SK-N-SH (cell line): ENCODE measurements at regions not wholly inside any gene's neighbourhood (a gene's known extent, or its start where the extent isn't known, plus 50 kb on each side); places are given as distances from the start of the nearest gene placed in this dataset.

Source experiments
- CTCF ChIA-PET: fragments of 300-600, 350-600 bp; formaldehyde crosslinking; extraction: SDS; loops from one replicate; lab custom pipeline; 2021; lab: Yijun Ruan, JAX
- POLR2A ChIA-PET: fragments of 350-600 bp; sonication (Branson Sonifier 250); formaldehyde crosslinking; extraction: SDS; loops from one replicate; lab custom pipeline; 2020; ENCODE audit warnings: antibody characterized with exemption, inconsistent platforms; lab: Yijun Ruan, JAX
- DNase-seq: peaks from one replicate; pipeline ENCODE4 v3.0.0; 2012
- H2AFZ ChIP-seq: fragments of 200-600 bp; sonication (generic); 2 replicates; pipeline ENCODE4 v1.8.1; 2016; ENCODE audit warnings: antibody characterized with exemption, mild to moderate bottlenecking, low read depth
- H3F3A ChIP-seq: fragments of 200-600 bp; sonication (generic); replicated peaks from 2 replicates; pipeline ENCODE3; 2016; ENCODE audit warnings: antibody characterized with exemption, mild to moderate bottlenecking; ENCODE audit not compliant: insufficient read depth
- H3K27ac ChIP-seq, 2 experiments: fragments of 200-500 bp in 1 of 2; fragments of 200-600 bp in 1 of 2; sonication (Bioruptor generic) in 1 of 2; sonication (generic), shearing (Covaris generic) in 1 of 2; 2 replicates each; pipeline versions ENCODE4 v1.5.1 to v1.6.1; 2014 to 2016; ENCODE audit warnings: low read depth in 2 of 2, inconsistent platforms in 1 of 2, low read length in 1 of 2, mild to moderate bottlenecking in 1 of 2, mixed read lengths in 1 of 2
- H3K27me3 ChIP-seq: fragments of 200-600 bp; sonication (generic), shearing (Covaris generic); 2 replicates; pipeline ENCODE4 v1.6.1; 2016; ENCODE audit warnings: mixed run types; ENCODE audit not compliant: insufficient read depth
- H3K36me3 ChIP-seq, 2 experiments: fragments of 200-500 bp in 1 of 2; fragments of 200-600 bp in 1 of 2; sonication (Bioruptor generic) in 1 of 2; sonication (generic) in 1 of 2; replicated peaks in 1 of 2; 2 replicates each; pipeline versions ENCODE3 to v1.5.1; 2014 to 2016; ENCODE audit warnings: low read length in 1 of 2, mild to moderate bottlenecking in 1 of 2; ENCODE audit not compliant: insufficient read depth in 2 of 2, control insufficient read depth in 1 of 2
- H3K4me1 ChIP-seq, 2 experiments: fragments of 200-500 bp in 1 of 2; fragments of 200-600 bp in 1 of 2; sonication (Bioruptor generic) in 1 of 2; sonication (generic), shearing (Covaris generic) in 1 of 2; 2 replicates each; pipeline versions ENCODE4 v1.5.1 to v1.6.1; 2014 to 2016; ENCODE audit warnings: low read depth in 1 of 2, low read length in 1 of 2, mixed run types in 1 of 2; ENCODE audit not compliant: insufficient read depth in 2 of 2, control insufficient read depth in 1 of 2
- H3K4me2 ChIP-seq: fragments of 200-600 bp; sonication (generic), shearing (Covaris generic); 2 replicates; pipeline ENCODE4 v1.6.1; 2017; ENCODE audit warnings: mixed run types
- H3K4me3 ChIP-seq, 2 experiments: fragments of 200-500 bp in 1 of 2; fragments of 200-600 bp in 1 of 2; sonication (Bioruptor generic) in 1 of 2; sonication (generic), shearing (Covaris generic) in 1 of 2; 2 replicates each; pipeline versions ENCODE4 v1.5.1 to v1.8.1; 2014 to 2016; ENCODE audit warnings: low read depth in 2 of 2, inconsistent platforms in 1 of 2, low read length in 1 of 2, mild to moderate bottlenecking in 1 of 2, mixed read lengths in 1 of 2, moderate library complexity in 1 of 2
- H3K79me2 ChIP-seq: fragments of 200-600 bp; sonication (generic); 2 replicates; pipeline ENCODE4 v1.8.1; 2017; ENCODE audit warnings: mild to moderate bottlenecking; ENCODE audit not compliant: insufficient read depth
- H3K9ac ChIP-seq: fragments of 200-600 bp; sonication (generic); 2 replicates; pipeline ENCODE4 v1.6.1; 2017; ENCODE audit warnings: mixed run types
- H3K9me2 ChIP-seq: fragments of 200-600 bp; sonication (generic); 2 replicates; pipeline ENCODE4 v1.6.1; 2017; ENCODE audit warnings: mixed run types
- H3K9me3 ChIP-seq: fragments of 200-600 bp; sonication (generic); 2 replicates; pipeline ENCODE4 v1.6.1; 2017; ENCODE audit warnings: mixed run types, mild to moderate bottlenecking, moderate library complexity
- H4K20me1 ChIP-seq: fragments of 200-600 bp; sonication (generic); 2 replicates; pipeline ENCODE4 v1.6.1; 2017; ENCODE audit warnings: mild to moderate bottlenecking, mixed run types; ENCODE audit not compliant: insufficient read depth
- FOXM1 ChIP-seq: IDR thresholded peaks from 2 replicates; pipeline ENCODE4 v1.4.0; 2012; ENCODE audit warnings: low read depth, mild to moderate bottlenecking
- MEF2A ChIP-seq: IDR thresholded peaks from 2 replicates; pipeline ENCODE4 v1.4.0; 2012; ENCODE audit warnings: low read depth, borderline replicate concordance
- MXI1 ChIP-seq: IDR thresholded peaks from 2 replicates; pipeline ENCODE4 v1.6.1; 2012; ENCODE audit warnings: mild to moderate bottlenecking, low read depth, low read length, improper control_type of control experiment
- NFIC ChIP-seq: IDR thresholded peaks from 2 replicates; pipeline ENCODE4 v1.4.0; 2012; ENCODE audit warnings: borderline replicate concordance
- PBX3 ChIP-seq: IDR thresholded peaks from 2 replicates; pipeline ENCODE4; 2012
- POLR2AphosphoS5 ChIP-seq: IDR thresholded peaks from 2 replicates; pipeline ENCODE4 v1.6.1; 2012; ENCODE audit warnings: low read depth, low read length
- RAD21 ChIP-seq: IDR thresholded peaks from 2 replicates; pipeline ENCODE4 v1.6.1; 2012; ENCODE audit warnings: mild to moderate bottlenecking, low read length
- RFX5 ChIP-seq: IDR thresholded peaks from 2 replicates; pipeline ENCODE4 v1.6.1; 2012; ENCODE audit warnings: mild to moderate bottlenecking, improper control_type of control experiment, low read length
- TAF1 ChIP-seq: IDR thresholded peaks from 2 replicates; pipeline ENCODE4 v1.6.1; 2012; ENCODE audit warnings: low read depth, mild to moderate bottlenecking, low read length, moderate library complexity, borderline replicate concordance
- USF1 ChIP-seq: IDR thresholded peaks from 2 replicates; pipeline ENCODE4 v1.4.0; 2012; ENCODE audit warnings: low read depth, borderline replicate concordance
- WGBS: methylation state at CpG from one replicate; pipeline ENCODE4 v1.1.6; 2017; ENCODE audit warnings: low lambda C conversion rate; 5-methylcytosine and 5-hydroxymethylcytosine counted together

GRCh38 chr1:72697410-72697809 lies 415.1 kb upstream of the NEGR1 start:
- POLR2A ChIA-PET = no interaction called here
- no peaks in the 10 kb centered on the region for H4K20me1 ChIP-seq
- no peak overlapping the region for H3K4me3 ChIP-seq
- no peaks in the 10 kb centered on the region for H3F3A ChIP-seq
- no peaks in the 10 kb centered on the region for H3K27me3 ChIP-seq
- TF ChIP-seq PBX3 = no peak
- no peak for TF ChIP-seq MXI1
- no peak overlapping the region for H3K4me2 ChIP-seq
- CTCF ChIA-PET = no interaction called here
- WGBS = 17% methylated on average over 2 of the region's 2 CpGs
- H3K79me2 ChIP-seq = no peaks in the 10 kb centered on the region
- DNase-seq = no peak
- H3K36me3 ChIP-seq = no peaks in the 10 kb centered on the region
- H3K4me1 ChIP-seq = no peaks in the 10 kb centered on the region
- H2AFZ ChIP-seq = no peak overlapping the region
- H3K27ac ChIP-seq = no peak overlapping the region
- no peak overlapping the region for H3K9ac ChIP-seq
- H3K9me2 ChIP-seq = no peaks in the 10 kb centered on the region
- no peaks in the 10 kb centered on the region for H3K9me3 ChIP-seq

- Histone ChIP-seq H3K27me3 (no peaks in the 10 kb centered on the region), H3K9me2 (no peaks in the 10 kb centered on the region), H3K4me1 (no peaks in the 10 kb centered on the region), H3K36me3 (no peaks in the 10 kb centered on the region), H4K20me1 (no peaks in the 10 kb centered on the region), H3K4me2 (no peak overlapping the region), H3K9me3 (no peaks in the 10 kb centered on the region), H2AFZ (no peak overlapping the region), H3K27ac (no peak overlapping the region), H3K9ac (no peak overlapping the region), H3K4me3 (no peak overlapping the region), H3K79me2 (no peaks in the 10 kb centered on the region), H3F3A (no peaks in the 10 kb centered on the region)
- POLR2A ChIA-PET = no interaction called here
- 5% methylated on average over 1 of the region's 1 CpG for WGBS
- DNase-seq = no peak
- no peak for TF ChIP-seq USF1
- no peak for TF ChIP-seq POLR2AphosphoS5
- no peak for TF ChIP-seq TAF1
- TF ChIP-seq NFIC = no peak
- TF ChIP-seq MEF2A = no peak
- no peak for TF ChIP-seq RAD21
- CTCF ChIA-PET = no interaction called here
Observed at GRCh38 chr1:72693899-72694298, 411.6 kb upstream of the NEGR1 start.

GRCh38 chr1:72693376-72693775 lies 411.0 kb upstream of the NEGR1 start:
- H3K9me2 ChIP-seq = no peaks in the 10 kb centered on the region
- POLR2A ChIA-PET = no interaction called here
- H3K36me3 ChIP-seq = no peaks in the 10 kb centered on the region
- no peaks in the 10 kb centered on the region for H3K9me3 ChIP-seq
- no peak overlapping the region for H3K9ac ChIP-seq
- no peaks in the 10 kb centered on the region for H3F3A ChIP-seq
- H3K4me3 ChIP-seq = no peak overlapping the region
- no peak for TF ChIP-seq POLR2AphosphoS5
- TF ChIP-seq RFX5 = no peak
- TF ChIP-seq FOXM1 = no peak
- H3K27ac ChIP-seq = no peak overlapping the region
- no peak overlapping the region for H2AFZ ChIP-seq
- no peak for DNase-seq
- H3K4me1 ChIP-seq = no peaks in the 10 kb centered on the region
- no peak overlapping the region for H3K4me2 ChIP-seq
- H3K79me2 ChIP-seq = no peaks in the 10 kb centered on the region
- H3K27me3 ChIP-seq = no peaks in the 10 kb centered on the region
- 3% methylated on average over 2 of the region's 2 CpGs for WGBS
- CTCF ChIA-PET = interaction anchor here (0.9 kb wide), 1 partner anchor 25 kb away, joined by 3 read pairs; no protein-coding TSS in a partner anchor
- H4K20me1 ChIP-seq = no peaks in the 10 kb centered on the region
